Activated CD4-positive, alpha-beta T cell treated with anti-CD3 and anti-CD28 coated beads, Interleukin-2, amount 10 ng/mL, durations not matched to agents 7 days and 5 days (primary cell): ENCODE measurements at regions not wholly inside any gene's neighbourhood (a gene's known extent, or its start where the extent isn't known, plus 50 kb on each side); places are given as distances from the start of the nearest gene placed in this dataset.
"Not testable (repeated sequence)": the region's sequence is repeated elsewhere in the genome, so short reads cannot be mapped to it uniquely, and the experiment has no call there.

Experiments
- CTCF ChIA-PET: fragments of 350-600 bp; sonication (Branson Sonifier 250); formaldehyde crosslinking; loops from one replicate; lab custom pipeline; 2021; ENCODE audit warnings: antibody characterized with exemption; lab: Charles Lee
- POLR2A ChIA-PET: fragments of 350-600 bp; sonication (Branson Sonifier 250); formaldehyde crosslinking; loops from one replicate; lab custom pipeline; 2021; ENCODE audit warnings: antibody characterized with exemption; lab: Charles Lee
- DNase-seq: peaks from one replicate; pipeline ENCODE4 v3.0.0-alpha.2; 2020
- H3K27ac Mint-ChIP-seq: one replicate; pipeline ENCODE4 v1.8.0; 2021; ENCODE audit warnings: mild to moderate bottlenecking, moderate library complexity, mixed read lengths
- H3K27me3 Mint-ChIP-seq: one replicate; pipeline ENCODE4 v1.8.0; 2021; ENCODE audit warnings: mixed read lengths
- H3K36me3 Mint-ChIP-seq: one replicate; pipeline ENCODE4 v1.8.0; 2021; ENCODE audit warnings: low read depth, mixed read lengths
- H3K4me1 Mint-ChIP-seq: one replicate; pipeline ENCODE4 v1.8.0; 2021; ENCODE audit warnings: mixed read lengths
- H3K4me3 Mint-ChIP-seq: one replicate; pipeline ENCODE4 v1.8.0; 2021; ENCODE audit warnings: mild to moderate bottlenecking, moderate library complexity, mixed read lengths
- H3K9me3 Mint-ChIP-seq: one replicate; pipeline ENCODE4 v1.8.0; 2021; ENCODE audit warnings: mixed read lengths

DNA sequence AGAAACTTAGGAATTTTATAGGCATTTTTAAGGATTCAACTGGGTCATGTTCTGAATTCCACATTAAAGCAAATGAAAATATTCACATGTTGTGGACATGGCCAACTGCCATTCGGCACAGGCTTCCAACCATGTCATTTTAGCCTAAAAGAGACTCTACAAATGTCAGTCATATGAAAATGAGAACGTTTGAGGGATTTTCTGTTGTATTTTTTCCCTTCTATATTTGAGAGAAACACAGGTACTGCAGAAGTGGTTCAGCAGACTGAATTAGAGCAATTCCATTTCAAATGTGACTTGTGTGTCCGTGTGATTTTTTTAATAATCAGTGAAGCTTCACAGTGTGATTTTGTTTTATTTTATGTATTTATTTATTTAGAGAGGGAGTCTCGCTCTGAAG lies 124.3 kb downstream of the TP53TG3F start:
- H3K4me3 Mint-ChIP-seq, CTCF ChIA-PET, H3K9me3 Mint-ChIP-seq, H3K27me3 Mint-ChIP-seq, H3K36me3 Mint-ChIP-seq, DNase-seq, H3K27ac Mint-ChIP-seq, H3K4me1 Mint-ChIP-seq, POLR2A ChIA-PET: not testable (repeated sequence)

- H3K27ac Mint-ChIP-seq, H3K27me3 Mint-ChIP-seq, H3K4me1 Mint-ChIP-seq, H3K9me3 Mint-ChIP-seq, POLR2A ChIA-PET, H3K36me3 Mint-ChIP-seq, DNase-seq, H3K4me3 Mint-ChIP-seq, CTCF ChIA-PET: not testable (repeated sequence)
Measured at GRCh38 chr16:33588589-33588988, 129.2 kb downstream of the TP53TG3F start.

GRCh38 chr16:33593344-33593743 lies 133.9 kb downstream of the TP53TG3F start:
- H3K27me3 Mint-ChIP-seq, POLR2A ChIA-PET, CTCF ChIA-PET, H3K4me1 Mint-ChIP-seq, DNase-seq, H3K9me3 Mint-ChIP-seq, H3K4me3 Mint-ChIP-seq, H3K27ac Mint-ChIP-seq, H3K36me3 Mint-ChIP-seq: not testable (repeated sequence)

DNA sequence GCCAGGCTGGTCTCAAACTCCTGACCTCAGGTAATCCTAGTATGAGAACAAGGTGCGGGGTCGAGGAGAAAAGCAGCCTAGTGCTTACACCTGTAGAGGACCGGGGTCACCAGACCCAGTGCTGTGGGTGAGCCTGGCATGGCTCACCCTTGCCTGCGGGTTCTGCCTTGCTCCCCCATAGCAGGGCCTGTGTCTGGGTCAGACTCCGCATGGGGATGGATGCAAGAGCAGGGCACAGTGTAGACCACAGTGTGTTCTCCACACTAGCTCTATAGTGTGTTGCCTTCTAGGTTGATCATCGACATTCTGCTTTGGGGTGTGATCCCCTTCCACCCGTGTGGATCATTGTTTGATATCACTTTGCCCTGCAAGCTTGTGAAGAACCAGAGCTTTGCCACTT lies 135.7 kb downstream of the TP53TG3F start:
- H3K9me3 Mint-ChIP-seq, H3K36me3 Mint-ChIP-seq, POLR2A ChIA-PET, H3K4me3 Mint-ChIP-seq, DNase-seq, H3K27ac Mint-ChIP-seq, CTCF ChIA-PET, H3K27me3 Mint-ChIP-seq, H3K4me1 Mint-ChIP-seq: not testable (repeated sequence)

GRCh38 chr16:33601029-33601428 lies 141.6 kb downstream of the TP53TG3F start:
- H3K4me3 Mint-ChIP-seq, CTCF ChIA-PET, H3K27ac Mint-ChIP-seq, H3K36me3 Mint-ChIP-seq, DNase-seq, H3K27me3 Mint-ChIP-seq, H3K9me3 Mint-ChIP-seq, POLR2A ChIA-PET, H3K4me1 Mint-ChIP-seq: not testable (repeated sequence)

GRCh38 chr16:33623535-33624077 lies 164.2 kb downstream of the TP53TG3F start:
- H3K27ac Mint-ChIP-seq, CTCF ChIA-PET, H3K36me3 Mint-ChIP-seq, POLR2A ChIA-PET, DNase-seq, H3K9me3 Mint-ChIP-seq, H3K27me3 Mint-ChIP-seq, H3K4me3 Mint-ChIP-seq, H3K4me1 Mint-ChIP-seq: not testable (repeated sequence)

DNA sequence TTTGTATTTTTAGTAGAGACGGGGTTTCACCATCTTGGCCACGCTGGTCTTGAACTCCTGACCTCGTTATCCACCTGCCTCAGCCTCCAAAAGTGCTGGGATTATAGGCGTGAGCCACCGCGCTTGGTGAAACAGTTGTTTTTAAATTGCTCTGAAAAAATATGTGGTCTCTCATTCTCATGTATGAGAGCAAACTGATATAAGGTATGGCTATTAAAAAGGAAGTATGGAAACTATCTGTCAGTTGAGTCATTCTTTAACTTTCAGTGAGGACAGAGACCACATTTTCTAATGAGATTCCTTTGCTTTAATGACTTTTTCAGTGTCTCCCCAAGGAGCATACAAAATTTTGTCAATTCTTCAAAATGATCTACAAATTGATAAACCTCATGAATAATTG lies 169.5 kb downstream of the TP53TG3F start:
- H3K9me3 Mint-ChIP-seq, CTCF ChIA-PET, POLR2A ChIA-PET, H3K4me3 Mint-ChIP-seq, H3K4me1 Mint-ChIP-seq, DNase-seq, H3K27ac Mint-ChIP-seq, H3K36me3 Mint-ChIP-seq, H3K27me3 Mint-ChIP-seq: not testable (repeated sequence)

- CTCF ChIA-PET, H3K36me3 Mint-ChIP-seq, H3K9me3 Mint-ChIP-seq, DNase-seq, H3K27me3 Mint-ChIP-seq, POLR2A ChIA-PET, H3K27ac Mint-ChIP-seq, H3K4me1 Mint-ChIP-seq, H3K4me3 Mint-ChIP-seq: not testable (repeated sequence)
Measured at GRCh38 chr16:33631713-33632112, 172.3 kb downstream of the TP53TG3F start.

DNA sequence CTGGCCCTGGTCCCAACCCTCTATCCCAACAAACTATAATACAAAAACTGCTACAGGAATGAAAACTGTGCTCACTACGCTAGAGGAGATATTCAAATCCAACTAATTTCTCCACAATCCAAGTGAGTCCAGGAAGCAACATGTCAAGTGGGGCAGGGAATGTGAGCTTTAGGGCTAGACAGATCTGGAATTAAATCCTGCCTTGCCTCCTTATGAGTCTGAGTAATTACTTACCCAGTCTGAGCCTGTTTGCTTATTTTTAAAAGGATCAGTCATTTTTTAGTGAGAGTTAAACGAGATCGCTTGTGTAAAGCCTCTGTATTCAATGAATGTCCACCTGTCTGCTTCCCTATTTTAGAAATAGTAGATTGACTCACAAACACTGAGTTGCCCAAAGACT lies 174.6 kb downstream of the TP53TG3F start:
- H3K9me3 Mint-ChIP-seq, POLR2A ChIA-PET, H3K27me3 Mint-ChIP-seq, H3K4me1 Mint-ChIP-seq, H3K27ac Mint-ChIP-seq, DNase-seq, H3K36me3 Mint-ChIP-seq, CTCF ChIA-PET, H3K4me3 Mint-ChIP-seq: not testable (repeated sequence)

DNA sequence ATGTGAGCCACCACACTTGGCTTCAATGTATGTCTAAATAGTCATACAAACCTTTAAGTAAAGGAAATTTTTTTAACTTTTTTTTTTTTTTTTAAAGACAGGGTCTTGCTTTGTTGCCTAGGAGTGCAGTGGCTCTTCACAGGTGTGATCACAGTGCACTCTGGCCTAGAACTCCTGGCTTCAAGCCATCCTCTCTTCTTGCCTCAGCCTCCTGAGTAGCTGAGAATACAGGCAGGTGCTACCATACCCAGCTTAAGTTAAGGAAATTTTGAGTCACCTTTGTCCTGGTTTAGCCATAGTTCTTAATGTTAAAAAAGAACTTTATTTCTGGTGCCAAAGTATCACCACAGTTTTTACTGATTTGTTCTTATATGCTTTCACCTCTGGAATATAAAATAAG lies 177.3 kb downstream of the TP53TG3F start:
- H3K4me3 Mint-ChIP-seq, H3K27ac Mint-ChIP-seq, H3K9me3 Mint-ChIP-seq, DNase-seq, H3K36me3 Mint-ChIP-seq, POLR2A ChIA-PET, H3K27me3 Mint-ChIP-seq, H3K4me1 Mint-ChIP-seq, CTCF ChIA-PET: not testable (repeated sequence)

GRCh38 chr16:33643270-33643669 lies 183.9 kb downstream of the TP53TG3F start:
- POLR2A ChIA-PET, H3K27me3 Mint-ChIP-seq, H3K4me1 Mint-ChIP-seq, H3K27ac Mint-ChIP-seq, CTCF ChIA-PET, H3K4me3 Mint-ChIP-seq, H3K9me3 Mint-ChIP-seq, H3K36me3 Mint-ChIP-seq, DNase-seq: not testable (repeated sequence)

DNA sequence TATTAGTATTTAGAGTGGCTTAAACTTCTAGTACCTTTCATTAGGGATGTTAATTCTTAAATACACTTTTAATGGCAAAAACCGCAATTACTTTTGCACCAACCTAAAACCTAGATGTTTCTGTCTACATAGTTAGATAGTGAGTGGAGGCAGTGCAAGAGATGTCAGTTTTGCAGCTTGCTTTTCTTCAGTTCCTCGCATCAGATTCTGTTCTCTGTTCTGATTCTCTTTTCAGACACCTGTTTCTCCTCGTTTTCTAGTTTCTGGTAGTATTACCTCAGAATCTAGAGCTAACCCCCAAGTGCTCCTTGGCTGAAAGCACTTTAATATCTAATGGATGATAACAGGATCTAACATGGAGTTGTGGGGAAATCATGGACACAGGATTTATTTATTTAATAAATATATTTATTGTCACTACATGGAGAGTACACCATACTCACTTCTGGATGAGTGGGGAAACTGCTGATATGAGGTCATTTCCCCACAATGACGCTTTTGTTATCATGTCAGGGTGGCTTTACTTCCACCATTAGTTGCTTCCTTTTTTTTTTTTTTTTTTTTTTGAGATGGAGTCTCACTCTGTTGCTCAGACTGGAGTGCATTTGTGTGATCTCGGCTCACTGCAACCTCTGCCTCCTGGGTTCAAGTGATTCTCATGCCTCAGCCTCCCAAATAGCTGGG lies 184.4 kb downstream of the TP53TG3F start:
- H3K27ac Mint-ChIP-seq, DNase-seq, H3K4me3 Mint-ChIP-seq, H3K9me3 Mint-ChIP-seq, CTCF ChIA-PET, H3K4me1 Mint-ChIP-seq, H3K36me3 Mint-ChIP-seq, H3K27me3 Mint-ChIP-seq, POLR2A ChIA-PET: not testable (repeated sequence)

GRCh38 chr16:33646386-33646785 lies 187.0 kb downstream of the TP53TG3F start:
- H3K4me3 Mint-ChIP-seq, CTCF ChIA-PET, H3K27me3 Mint-ChIP-seq, POLR2A ChIA-PET, H3K4me1 Mint-ChIP-seq, DNase-seq, H3K36me3 Mint-ChIP-seq, H3K9me3 Mint-ChIP-seq, H3K27ac Mint-ChIP-seq: not testable (repeated sequence)

DNA sequence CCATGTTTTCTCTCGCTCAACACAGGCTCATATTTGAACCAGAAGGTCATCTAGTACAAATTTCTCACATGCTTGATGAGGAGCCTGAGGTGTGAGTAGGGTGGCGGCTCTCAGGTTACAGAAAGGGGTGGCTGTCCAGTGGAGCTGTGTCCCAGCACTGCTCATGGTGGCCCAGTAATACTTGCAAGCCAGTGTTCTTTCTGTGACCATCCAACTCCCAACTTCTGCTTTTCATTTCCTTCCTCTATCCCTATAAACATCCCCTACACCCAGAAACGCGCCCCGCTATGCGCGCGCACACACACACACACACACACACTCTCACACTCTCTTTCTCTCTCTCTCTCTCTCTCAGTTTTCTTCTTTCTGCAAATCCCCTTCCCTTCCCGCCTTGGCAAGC lies 196.3 kb downstream of the TP53TG3F start:
- H3K4me1 Mint-ChIP-seq, H3K27me3 Mint-ChIP-seq, DNase-seq, H3K27ac Mint-ChIP-seq, CTCF ChIA-PET, H3K36me3 Mint-ChIP-seq, H3K9me3 Mint-ChIP-seq, POLR2A ChIA-PET, H3K4me3 Mint-ChIP-seq: not testable (repeated sequence)
